GM21825 (cell line): ENCODE measurements at regions not wholly inside any gene's neighbourhood (a gene's known extent, or its start where the extent isn't known, plus 50 kb on each side); places are given as distances from the start of the nearest gene placed in this dataset.

Source experiments
- ATAC-seq: cut with Tn5 transposase; IDR thresholded peaks from one replicate; pipeline ENCODE4 v1.9.1; 2021; ENCODE audit warnings: mild to moderate bottlenecking, moderate library complexity; ENCODE audit not compliant: unreplicated experiment

GRCh38 chr1:234666761-234667160 lies 56.8 kb upstream of the IRF2BP2 start:
- ATAC-seq, result no peak

GRCh38 chr1:234665975-234666605 lies 56.1 kb upstream of the IRF2BP2 start:
- no peak for ATAC-seq

GRCh38 chr1:234662148-234662547 lies 52.2 kb upstream of the IRF2BP2 start:
- ATAC-seq, result no peak

- ATAC-seq, result no peak
Measured at GRCh38 chr1:234661317-234661928, 51.4 kb upstream of the IRF2BP2 start.

GRCh38 chr1:234660536-234661316 lies 50.7 kb upstream of the IRF2BP2 start:
- ATAC-seq, result no peak
